ENCODE measurements at regions not wholly inside any gene's neighbourhood (a gene's known extent, or its start where the extent isn't known, plus 50 kb on each side); places are given as distances from the start of the nearest gene placed in this dataset.

- TF ChIP-seq, protein P1, sequence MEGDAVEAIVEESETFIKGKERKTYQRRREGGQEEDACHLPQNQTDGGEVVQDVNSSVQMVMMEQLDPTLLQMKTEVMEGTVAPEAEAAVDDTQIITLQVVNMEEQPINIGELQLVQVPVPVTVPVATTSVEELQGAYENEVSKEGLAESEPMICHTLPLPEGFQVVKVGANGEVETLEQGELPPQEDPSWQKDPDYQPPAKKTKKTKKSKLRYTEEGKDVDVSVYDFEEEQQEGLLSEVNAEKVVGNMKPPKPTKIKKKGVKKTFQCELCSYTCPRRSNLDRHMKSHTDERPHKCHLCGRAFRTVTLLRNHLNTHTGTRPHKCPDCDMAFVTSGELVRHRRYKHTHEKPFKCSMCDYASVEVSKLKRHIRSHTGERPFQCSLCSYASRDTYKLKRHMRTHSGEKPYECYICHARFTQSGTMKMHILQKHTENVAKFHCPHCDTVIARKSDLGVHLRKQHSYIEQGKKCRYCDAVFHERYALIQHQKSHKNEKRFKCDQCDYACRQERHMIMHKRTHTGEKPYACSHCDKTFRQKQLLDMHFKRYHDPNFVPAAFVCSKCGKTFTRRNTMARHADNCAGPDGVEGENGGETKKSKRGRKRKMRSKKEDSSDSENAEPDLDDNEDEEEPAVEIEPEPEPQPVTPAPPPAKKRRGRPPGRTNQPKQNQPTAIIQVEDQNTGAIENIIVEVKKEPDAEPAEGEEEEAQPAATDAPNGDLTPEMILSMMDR (IDR thresholded peaks at IDR 0.05), result no peak
- TF ChIP-seq POLR2A (IDR thresholded peaks at IDR 0.05), result no peak
Measured at GRCh38 chr17:33421933-33422332, 128.8 kb upstream of the ASIC2 start.

All from transverse colon (tissue), 3 donors.